OCI-LY1 (cell line): ENCODE measurements at regions not wholly inside any gene's neighbourhood (a gene's known extent, or its start where the extent isn't known, plus 50 kb on each side); places are given as distances from the start of the nearest gene placed in this dataset.

Experiments
- H2AFZ ChIP-seq: fragments of 200-600 bp; sonication (generic), shearing (Covaris generic); 2 replicates; pipeline ENCODE4 v1.6.0; 2014; ENCODE audit warnings: antibody characterized with exemption, mild to moderate bottlenecking, low read length
- H3F3A ChIP-seq: fragments of 200-600 bp; sonication (generic), shearing (Covaris generic); 2 replicates; pipeline ENCODE4 v1.6.0; 2014; ENCODE audit warnings: mild to moderate bottlenecking, antibody characterized with exemption, low read length, moderate library complexity; ENCODE audit not compliant: insufficient read depth
- H3K27ac ChIP-seq: fragments of 200-600 bp; sonication (generic); 2 replicates; pipeline ENCODE4 v1.5.1; 2014; ENCODE audit warnings: low read length, mixed run types, mild to moderate bottlenecking, low read depth; ENCODE audit not compliant: poor library complexity, severe bottlenecking
- H3K27me3 ChIP-seq: fragments of 200-600 bp; sonication (generic); 2 replicates; pipeline ENCODE4 v1.6.0; 2014; ENCODE audit warnings: antibody characterized with exemption, mild to moderate bottlenecking, low read length, moderate library complexity; ENCODE audit not compliant: insufficient read depth
- H3K36me3 ChIP-seq: fragments of 200-600 bp; sonication (generic); 2 replicates; pipeline ENCODE4 v1.6.1; 2014; ENCODE audit warnings: mild to moderate bottlenecking, antibody characterized with exemption, low read length, moderate library complexity, mixed read lengths; ENCODE audit not compliant: insufficient read depth
- H3K4me1 ChIP-seq: fragments of 200-600 bp; sonication (generic); 2 replicates; pipeline ENCODE4 v1.5.1; 2014; ENCODE audit warnings: mild to moderate bottlenecking, low read length, moderate library complexity; ENCODE audit not compliant: insufficient read depth, severe bottlenecking
- H3K4me2 ChIP-seq: fragments of 200-600 bp; sonication (generic), shearing (Covaris generic); 2 replicates; pipeline ENCODE4 v1.6.1; 2014; ENCODE audit warnings: low read length
- H3K4me3 ChIP-seq: fragments of 200-600 bp; sonication (generic); 2 replicates; pipeline ENCODE4 v1.5.1; 2014; ENCODE audit warnings: low read length, low read depth, mild to moderate bottlenecking, mixed read lengths; ENCODE audit not compliant: poor library complexity, severe bottlenecking
- H3K79me2 ChIP-seq: fragments of 200-600 bp; shearing (Covaris generic); 2 replicates; pipeline ENCODE4 v1.6.1; 2016; ENCODE audit warnings: mixed run types, low read length, mixed read lengths; ENCODE audit not compliant: insufficient read depth
- H3K9ac ChIP-seq: fragments of 200-600 bp; sonication (generic), shearing (Covaris generic); 2 replicates; pipeline ENCODE4 v1.6.1; 2014; ENCODE audit warnings: mild to moderate bottlenecking, low read length, mixed read lengths
- H3K9me2 ChIP-seq: fragments of 200-600 bp; sonication (generic), shearing (Covaris generic); 2 replicates; pipeline ENCODE4 v1.6.1; 2014; ENCODE audit warnings: low read depth, mild to moderate bottlenecking, low read length, mixed read lengths
- H3K9me3 ChIP-seq: fragments of 200-600 bp; shearing (Covaris generic); 2 replicates; pipeline ENCODE4 v1.6.1; 2014; ENCODE audit warnings: low read length, mixed read lengths
- H4K20me1 ChIP-seq: fragments of 200-600 bp; sonication (generic), shearing (Covaris generic); 2 replicates; pipeline ENCODE4 v1.6.0; 2016; ENCODE audit warnings: mild to moderate bottlenecking, low read length; ENCODE audit not compliant: insufficient read depth
- CTCF ChIP-seq: fragments of 200-600 bp; sonication (generic), shearing (Covaris generic); IDR thresholded peaks from 2 replicates; pipeline ENCODE4 v1.5.1; 2017; ENCODE audit warnings: mild to moderate bottlenecking, antibody characterized with exemption, low read length, moderate library complexity, mixed read lengths
- EZH2 ChIP-seq: fragments of 200-600 bp; sonication (generic), shearing (Covaris generic); IDR thresholded peaks from 2 replicates; pipeline ENCODE4 v1.8.0; 2017; ENCODE audit warnings: borderline replicate concordance, mixed run types, mild to moderate bottlenecking, antibody characterized with exemption, low read length, moderate library complexity, mixed read lengths

- no peak overlapping the region for H3K4me3 ChIP-seq
- no peaks in the 10 kb centered on the region for H3K27me3 ChIP-seq
- TF ChIP-seq CTCF (no peak), EZH2 (no peak)
- H3K27ac ChIP-seq, result no peak overlapping the region
- no peak overlapping the region for H3K4me2 ChIP-seq
- no peaks in the 10 kb centered on the region for H3K79me2 ChIP-seq
- H3K9me3 ChIP-seq, result no peaks in the 10 kb centered on the region
- no peak overlapping the region for H3K9ac ChIP-seq
- no peaks in the 10 kb centered on the region for H4K20me1 ChIP-seq
- no peaks in the 10 kb centered on the region for H3K36me3 ChIP-seq
- no peaks in the 10 kb centered on the region for H3K9me2 ChIP-seq
- H2AFZ ChIP-seq, result no peak overlapping the region
- no peaks in the 10 kb centered on the region for H3K4me1 ChIP-seq
- no peaks in the 10 kb centered on the region for H3F3A ChIP-seq
These were observed 356.2 kb downstream of the CGGBP1 start for GRCh38 chr3:87702600-87702999.

GRCh38 chr3:87696124-87697013, 362.4 kb downstream of the CGGBP1 start:
- no peak for TF ChIP-seq EZH2
- no peak for TF ChIP-seq CTCF
- Histone ChIP-seq H3K27me3 (no peaks in the 10 kb centered on the region), H3K4me2 (no peak overlapping the region), H3K4me1 (no peaks in the 10 kb centered on the region), H4K20me1 (no peaks in the 10 kb centered on the region), H2AFZ (no peak overlapping the region), H3K4me3 (no peak overlapping the region), H3K36me3 (no peaks in the 10 kb centered on the region), H3K79me2 (no peaks in the 10 kb centered on the region), H3K9me3 (no peaks in the 10 kb centered on the region; the same call in 1 of the 2 replicates), H3K9me2 (no peaks in the 10 kb centered on the region), H3F3A (no peaks in the 10 kb centered on the region), H3K9ac (no peak overlapping the region), H3K27ac (no peak overlapping the region)

- Histone ChIP-seq H3K79me2 (no peaks in the 10 kb centered on the region), H3K9me3 (no peaks in the 10 kb centered on the region; the same call in 1 of the 2 replicates), H3K27me3 (no peaks in the 10 kb centered on the region), H3K27ac (no peak overlapping the region), H3K9ac (no peak overlapping the region), H3K36me3 (no peaks in the 10 kb centered on the region), H3F3A (no peaks in the 10 kb centered on the region), H4K20me1 (no peaks in the 10 kb centered on the region), H3K4me2 (no peak overlapping the region), H2AFZ (no peak overlapping the region), H3K4me3 (no peak overlapping the region), H3K4me1 (no peaks in the 10 kb centered on the region), H3K9me2 (no peaks in the 10 kb centered on the region)
- no peak for TF ChIP-seq CTCF
- TF ChIP-seq EZH2, result no peak
These were observed 364.1 kb downstream of the CGGBP1 start for GRCh38 chr3:87694678-87695077.
